Effector memory CD8-positive, alpha-beta T cell (primary cell): ENCODE measurements at regions not wholly inside any gene's neighbourhood (a gene's known extent, or its start where the extent isn't known, plus 50 kb on each side); places are given as distances from the start of the nearest gene placed in this dataset.

ENCODE experiments used
- ATAC-seq: fragments of 150-1000 bp; cut with Tn5 transposase; replicated peaks from 2 replicates; pipeline ENCODE4 v1.10.0; 2021; ENCODE audit warnings: mild to moderate bottlenecking, moderate library complexity
- DNase-seq, 3 experiments: peaks; one replicate each; pipeline ENCODE4 v3.0.0; 2021
- H3K27ac Mint-ChIP-seq, 2 donors: one replicate each; pipeline ENCODE4 v1.8.0; 2022; ENCODE audit warnings: mild to moderate bottlenecking in 2 of 2, mixed read lengths in 2 of 2, moderate library complexity in 2 of 2
- H3K27me3 Mint-ChIP-seq, 2 donors: one replicate each; pipeline ENCODE4 v1.8.0; 2022; ENCODE audit warnings: mixed read lengths in 2 of 2
- H3K36me3 Mint-ChIP-seq: one replicate; pipeline ENCODE4 v1.8.0; 2022; ENCODE audit warnings: mild to moderate bottlenecking, moderate library complexity, mixed read lengths; ENCODE audit not compliant: insufficient read depth
- H3K4me1 Mint-ChIP-seq, 2 donors: one replicate each; pipeline ENCODE4 v1.8.0; 2022; ENCODE audit warnings: low read depth in 2 of 2, mixed read lengths in 2 of 2
- H3K4me3 Mint-ChIP-seq, 2 donors: one replicate each; pipeline ENCODE4 v1.8.0; 2022; ENCODE audit warnings: mild to moderate bottlenecking in 2 of 2, mixed read lengths in 2 of 2, moderate library complexity in 2 of 2
- H3K9me3 Mint-ChIP-seq, 2 donors: one replicate each; pipeline ENCODE4 v1.8.0; 2022; ENCODE audit warnings: mixed read lengths in 2 of 2

DNA sequence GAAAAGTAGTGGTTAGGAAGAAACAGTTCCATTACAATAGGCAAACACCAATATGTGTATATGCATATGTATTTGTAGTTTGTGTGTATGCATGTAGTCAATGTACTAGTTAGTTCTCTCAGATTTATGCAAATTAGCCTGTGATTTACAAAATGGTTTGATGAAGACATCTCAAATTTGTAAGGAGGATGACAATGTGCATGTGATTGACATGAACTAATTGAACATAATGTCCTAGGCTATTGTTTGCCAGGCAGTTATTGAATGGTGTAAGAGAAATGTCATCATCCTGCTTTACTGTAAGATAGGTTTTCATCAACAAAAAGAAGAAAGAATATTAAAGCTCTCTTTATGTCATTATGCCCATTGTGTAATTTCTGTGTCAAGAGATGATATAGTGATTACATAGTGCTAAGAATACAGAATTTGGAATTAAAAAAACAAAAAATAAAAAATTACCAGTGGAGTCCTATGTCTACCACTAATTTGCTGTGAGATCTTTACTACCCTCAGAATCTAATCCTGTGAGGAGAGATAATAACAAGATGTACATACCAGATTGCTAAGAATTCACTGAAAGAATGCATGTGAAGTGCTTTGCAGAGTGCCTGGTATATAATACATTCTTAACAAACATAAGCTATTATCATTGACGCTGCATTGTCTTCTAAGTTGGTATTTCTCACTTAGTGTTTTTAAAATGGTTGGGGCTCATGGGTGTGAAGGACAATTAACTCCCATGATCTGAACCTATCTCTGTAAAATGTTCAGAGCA lies 258.0 kb downstream of the CPS1 start:
- H3K36me3 Mint-ChIP-seq, result no peaks in the 10 kb centered on the region
- no peak for ATAC-seq

DNA sequence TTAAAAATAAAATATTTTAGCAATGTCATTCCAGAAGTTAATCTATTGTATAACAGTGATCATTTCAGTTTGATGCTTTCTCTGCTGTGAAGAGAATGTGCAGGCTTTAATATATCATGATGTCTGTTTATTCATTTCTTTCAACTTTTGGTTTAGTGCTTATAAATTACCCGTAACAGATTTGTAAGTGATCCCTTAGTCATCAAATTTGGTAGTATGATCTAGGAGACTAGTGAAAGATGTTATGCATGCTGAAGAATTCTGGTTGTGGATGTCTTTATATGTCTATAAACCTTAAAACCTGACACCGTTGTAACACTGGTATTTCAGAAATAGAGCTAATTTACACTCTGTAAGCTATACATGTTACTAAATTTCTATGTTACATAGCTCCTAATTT lies 260.4 kb downstream of the CPS1 start:
- ATAC-seq, result no peak
- Mint-ChIP-seq H3K4me1 (no peaks in the 10 kb centered on the region), H3K27ac (no peak overlapping the region), H3K9me3 (peaks cover 5 to 8% of the 10 kb centered on the region in 2 donors), H3K36me3 (no peaks in the 10 kb centered on the region), H3K27me3 (no peaks in the 10 kb centered on the region), H3K4me3 (no peak overlapping the region)
- DNase-seq, result no peak

More for the DNA sequence above, 258.0 kb downstream of the CPS1 start:
- no peaks in the 10 kb centered on the region for H3K4me1 Mint-ChIP-seq
- no peak overlapping the region for H3K27ac Mint-ChIP-seq
- no peaks in the 10 kb centered on the region for H3K27me3 Mint-ChIP-seq
- DNase-seq, result no peak
- H3K9me3 Mint-ChIP-seq, result peaks cover 0 to 7% of the 10 kb centered on the region in 2 donors
- no peak overlapping the region for H3K4me3 Mint-ChIP-seq

DNA sequence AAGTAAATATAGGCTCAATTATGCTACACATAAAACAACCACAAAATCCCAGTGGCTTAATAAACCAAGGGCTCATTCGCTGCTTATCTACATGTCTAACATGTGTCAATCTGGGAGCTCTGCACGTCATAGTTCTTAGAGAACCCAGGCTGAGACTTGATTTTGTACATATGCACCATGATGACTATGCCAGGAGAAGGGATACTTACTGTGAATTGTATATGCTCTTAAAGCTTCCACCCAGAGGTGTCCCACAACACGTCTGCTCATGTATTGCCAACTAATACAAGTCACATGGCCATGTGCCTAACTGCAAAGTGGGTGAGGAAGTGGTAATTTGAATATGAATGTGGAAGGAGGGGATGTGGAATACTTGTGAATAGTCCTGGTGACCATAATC lies 262.1 kb downstream of the CPS1 start:
- H3K27me3 Mint-ChIP-seq, result no peaks in the 10 kb centered on the region
- H3K4me3 Mint-ChIP-seq, result no peak overlapping the region
- DNase-seq, result no peak
- H3K4me1 Mint-ChIP-seq, result no peaks in the 10 kb centered on the region
- no peaks in the 10 kb centered on the region for H3K36me3 Mint-ChIP-seq
- ATAC-seq, result no peak
- H3K9me3 Mint-ChIP-seq, result peaks cover 4 to 12% of the 10 kb centered on the region in 2 donors
- no peak overlapping the region for H3K27ac Mint-ChIP-seq

DNA sequence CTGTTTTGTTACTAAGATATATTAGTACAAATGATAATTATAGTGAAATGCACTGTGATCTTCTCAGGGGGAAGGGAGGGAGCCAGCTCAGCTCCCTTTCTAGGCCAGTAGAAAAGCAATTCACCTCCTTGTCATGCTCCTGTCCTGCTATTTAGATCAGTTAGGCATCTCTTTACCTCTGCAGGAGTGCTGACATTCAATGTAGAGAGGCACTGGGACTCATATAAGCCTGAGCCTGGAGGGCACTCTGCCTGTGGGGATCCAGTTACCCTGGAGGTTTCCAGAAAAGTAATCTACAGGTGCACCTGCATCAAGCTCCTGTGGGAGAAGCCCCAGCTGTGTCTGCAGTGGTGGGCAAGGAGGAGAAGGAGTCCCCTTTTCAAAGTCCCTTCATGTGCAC lies 277.0 kb downstream of the CPS1 start:
- Mint-ChIP-seq H3K9me3 (peaks cover 3 to 15% of the 10 kb centered on the region in 2 donors), H3K4me3 (no peak overlapping the region), H3K27ac (no peak overlapping the region), H3K27me3 (no peaks in the 10 kb centered on the region), H3K36me3 (peaks cover 5% of the 10 kb centered on the region), H3K4me1 (no peaks in the 10 kb centered on the region)
- ATAC-seq (no peak), DNase-seq (no peak)

DNA sequence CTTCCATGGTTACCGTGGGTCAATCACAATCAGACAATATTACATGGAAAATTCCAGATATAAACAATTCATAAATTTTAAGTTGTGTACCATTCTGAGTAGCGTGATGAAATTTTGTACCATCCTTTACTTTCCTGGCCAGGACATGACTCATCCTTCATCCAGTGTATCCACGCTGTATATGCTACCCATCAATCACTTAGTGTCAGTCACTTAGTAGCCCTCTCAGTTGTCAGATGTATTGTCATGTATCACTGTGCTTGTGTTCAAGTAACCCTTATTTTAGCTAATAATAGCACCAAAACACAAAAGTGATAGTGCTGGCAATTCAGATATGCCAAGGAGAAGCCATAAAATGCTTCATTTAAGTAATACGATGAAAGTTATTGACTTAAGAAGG lies 282.6 kb downstream of the CPS1 start:
- H3K27me3 Mint-ChIP-seq, result no peaks in the 10 kb centered on the region
- no peak for DNase-seq
- no peaks in the 10 kb centered on the region for H3K4me1 Mint-ChIP-seq
- no peak overlapping the region for H3K4me3 Mint-ChIP-seq
- peaks cover 7 to 13% of the 10 kb centered on the region in 2 donors for H3K9me3 Mint-ChIP-seq
- H3K27ac Mint-ChIP-seq, result no peak overlapping the region
- ATAC-seq, result no peak
- peaks cover 3% of the 10 kb centered on the region for H3K36me3 Mint-ChIP-seq

GRCh38 chr2:210839450-210839849 lies 283.1 kb downstream of the CPS1 start:
- Mint-ChIP-seq H3K9me3 (peaks cover 7 to 13% of the 10 kb centered on the region in 2 donors), H3K36me3 (peaks cover 3% of the 10 kb centered on the region), H3K4me3 (no peak overlapping the region), H3K27ac (no peak overlapping the region), H3K27me3 (no peaks in the 10 kb centered on the region), H3K4me1 (no peaks in the 10 kb centered on the region)
- DNase-seq (no peak), ATAC-seq (no peak)

- no peak overlapping the region for H3K4me3 Mint-ChIP-seq
- ATAC-seq (no peak), DNase-seq (no peak)
- no peaks in the 10 kb centered on the region for H3K36me3 Mint-ChIP-seq
- no peaks in the 10 kb centered on the region for H3K27me3 Mint-ChIP-seq
- H3K4me1 Mint-ChIP-seq, result no peaks in the 10 kb centered on the region
- H3K9me3 Mint-ChIP-seq, result peaks cover 5 to 8% of the 10 kb centered on the region in 2 donors
- no peak overlapping the region for H3K27ac Mint-ChIP-seq
Measured at GRCh38 chr2:210842896-210843295, 286.5 kb downstream of the CPS1 start.

GRCh38 chr2:210844016-210844415 lies 287.6 kb downstream of the CPS1 start:
- no peak overlapping the region for H3K27ac Mint-ChIP-seq
- no peaks in the 10 kb centered on the region for H3K36me3 Mint-ChIP-seq
- H3K4me3 Mint-ChIP-seq, result no peak overlapping the region
- DNase-seq (no peak), ATAC-seq (no peak)
- no peaks in the 10 kb centered on the region for H3K27me3 Mint-ChIP-seq
- H3K4me1 Mint-ChIP-seq, result no peaks in the 10 kb centered on the region
- peaks cover 8 to 15% of the 10 kb centered on the region in 2 donors for H3K9me3 Mint-ChIP-seq

DNA sequence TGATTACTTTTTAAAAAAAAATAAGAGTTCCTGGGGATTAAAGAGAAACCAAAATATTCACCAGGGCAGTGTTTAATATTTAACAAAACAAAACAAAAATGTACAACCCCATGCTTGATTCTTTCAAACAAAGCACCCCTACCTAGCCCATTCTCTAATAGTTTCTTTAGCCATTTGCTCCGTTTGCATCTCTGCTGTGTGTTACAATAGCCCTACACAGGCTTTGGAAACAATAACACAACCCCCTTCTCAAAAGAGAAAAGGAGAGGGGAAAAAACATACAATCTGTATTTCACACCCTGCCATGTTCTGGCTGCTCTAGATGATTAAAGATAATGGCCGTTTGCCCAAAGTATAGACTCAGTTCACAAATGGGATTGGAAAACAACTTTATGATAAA lies 302.9 kb downstream of the CPS1 start:
- no peak overlapping the region for H3K4me3 Mint-ChIP-seq
- peaks cover 3 to 5% of the 10 kb centered on the region in 2 donors for H3K9me3 Mint-ChIP-seq
- no peaks in the 10 kb centered on the region for H3K36me3 Mint-ChIP-seq
- no peaks in the 10 kb centered on the region for H3K4me1 Mint-ChIP-seq
- H3K27ac Mint-ChIP-seq, result no peak overlapping the region
- no peak for ATAC-seq
- DNase-seq, result no peak
- H3K27me3 Mint-ChIP-seq, result no peaks in the 10 kb centered on the region

DNA sequence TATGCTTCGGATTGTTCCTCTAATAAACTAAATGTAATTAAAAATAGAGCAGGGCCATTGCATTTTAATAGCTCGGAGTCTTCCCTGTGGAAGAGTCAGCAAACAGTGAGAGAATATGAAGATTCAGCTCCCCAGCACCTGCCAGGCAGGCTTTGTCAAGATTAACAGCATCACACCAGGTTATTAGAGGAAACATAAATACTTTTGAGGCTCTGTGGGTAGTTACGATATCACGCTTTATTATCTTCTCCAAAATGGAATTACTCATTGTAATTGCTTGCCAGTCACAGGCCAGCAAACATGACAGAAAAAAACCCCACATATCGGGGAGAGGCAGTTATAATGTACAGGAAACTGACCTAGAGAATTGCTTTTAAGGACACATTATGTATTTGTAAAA lies 303.9 kb downstream of the CPS1 start:
- H3K9me3 Mint-ChIP-seq, result peaks cover 3 to 10% of the 10 kb centered on the region in 2 donors
- no peak for DNase-seq
- H3K4me1 Mint-ChIP-seq, result no peaks in the 10 kb centered on the region
- H3K4me3 Mint-ChIP-seq, result no peak overlapping the region
- no peak overlapping the region for H3K27ac Mint-ChIP-seq
- no peak for ATAC-seq
- no peaks in the 10 kb centered on the region for H3K27me3 Mint-ChIP-seq
- no peaks in the 10 kb centered on the region for H3K36me3 Mint-ChIP-seq

GRCh38 chr2:210861038-210861665 lies 304.8 kb downstream of the CPS1 start:
- Mint-ChIP-seq H3K27ac (no peak overlapping the region), H3K36me3 (no peaks in the 10 kb centered on the region), H3K4me3 (no peak overlapping the region), H3K27me3 (no peaks in the 10 kb centered on the region), H3K9me3 (peaks cover 3 to 10% of the 10 kb centered on the region in 2 donors), H3K4me1 (no peaks in the 10 kb centered on the region)
- DNase-seq, result no peak
- ATAC-seq, result no peak

GRCh38 chr2:210862283-210863065 lies 306.1 kb downstream of the CPS1 start:
- peaks cover 7 to 17% of the 10 kb centered on the region in 2 donors for H3K9me3 Mint-ChIP-seq
- H3K36me3 Mint-ChIP-seq, result no peaks in the 10 kb centered on the region
- ATAC-seq, result no peak
- H3K4me3 Mint-ChIP-seq, result no peak overlapping the region
- no peak overlapping the region for H3K27ac Mint-ChIP-seq
- H3K27me3 Mint-ChIP-seq, result no peaks in the 10 kb centered on the region
- no peak for DNase-seq
- H3K4me1 Mint-ChIP-seq, result no peaks in the 10 kb centered on the region

DNA sequence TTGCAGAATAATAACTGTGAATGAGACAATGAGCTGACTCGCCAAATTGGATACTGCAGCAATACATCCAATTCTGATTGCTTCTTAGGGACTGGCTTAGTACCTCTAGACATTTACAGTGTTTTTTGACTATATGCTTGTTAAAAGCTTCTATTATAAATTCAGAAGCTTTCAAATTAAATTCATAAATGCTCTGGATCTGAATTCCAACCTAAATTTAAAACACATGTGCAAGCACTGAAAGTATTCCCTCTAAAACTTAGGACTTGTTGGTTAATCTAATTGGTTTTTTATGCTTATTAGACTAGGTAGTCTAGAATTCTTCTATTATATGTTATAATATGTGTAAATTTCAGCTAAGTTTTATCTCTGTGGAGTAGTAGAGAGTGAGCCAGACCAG lies 306.9 kb downstream of the CPS1 start:
- Mint-ChIP-seq H3K27me3 (no peaks in the 10 kb centered on the region), H3K4me3 (no peak overlapping the region), H3K27ac (no peak overlapping the region), H3K9me3 (peaks cover 11 to 17% of the 10 kb centered on the region in 2 donors), H3K36me3 (no peaks in the 10 kb centered on the region), H3K4me1 (no peaks in the 10 kb centered on the region)
- ATAC-seq, result no peak
- DNase-seq, result no peak
